Subcutaneous abdominal adipose tissue (tissue), 5 donors: ENCODE measurements at regions not wholly inside any gene's neighbourhood (a gene's known extent, or its start where the extent isn't known, plus 50 kb on each side); places are given as distances from the start of the nearest gene placed in this dataset.
"Not testable (repeated sequence)": the region's sequence is repeated elsewhere in the genome, so short reads cannot be mapped to it uniquely, and the experiment has no call there.

Experiments used
- H3K27ac ChIP-seq: one replicate; pipeline ENCODE4 v1.7.0; 2013; ENCODE audit warnings: low read depth, mild to moderate bottlenecking, inconsistent platforms, low read length, moderate library complexity
- H3K27me3 ChIP-seq, 5 donors: one replicate each; pipeline ENCODE4 v1.7.0; 2013; ENCODE audit warnings: low read length in 5 of 5, inconsistent platforms in 1 of 5; ENCODE audit not compliant: control insufficient read depth in 5 of 5, insufficient read depth in 4 of 5
- H3K36me3 ChIP-seq, 5 donors: one replicate each; pipeline ENCODE4 v1.7.0; 2013; ENCODE audit warnings: low read length in 5 of 5; ENCODE audit not compliant: control insufficient read depth in 5 of 5, insufficient read depth in 5 of 5
- H3K4me1 ChIP-seq, 5 donors: one replicate each; pipeline ENCODE4 v1.7.0; 2013; ENCODE audit warnings: low read length in 5 of 5, mild to moderate bottlenecking in 3 of 5, moderate library complexity in 1 of 5; ENCODE audit not compliant: control insufficient read depth in 5 of 5, insufficient read depth in 5 of 5
- H3K4me3 ChIP-seq, 5 donors: one replicate each; pipeline ENCODE4 v1.7.0; 2013; ENCODE audit warnings: low read length in 5 of 5, low read depth in 1 of 5
- H3K9ac ChIP-seq, 5 donors: one replicate each; pipeline ENCODE4 v1.7.0; 2013; ENCODE audit warnings: low read length in 5 of 5, mild to moderate bottlenecking in 4 of 5, moderate library complexity in 3 of 5
- H3K9me3 ChIP-seq, 5 donors: one replicate each; pipeline ENCODE4 v1.7.0; 2013; ENCODE audit warnings: low read length in 5 of 5; ENCODE audit not compliant: control insufficient read depth in 5 of 5
- donor health status: healthy.
- donor health status: healthy.
- donor health status: healthy.
- donor health status: healthy.
- donor health status: healthy.

GRCh38 chr3:162626172-162626571 is 1129.6 kb downstream of the OTOL1 start:
- Histone ChIP-seq H3K27me3 (no peaks in the 10 kb centered on the region), H3K9ac (no peak overlapping the region), H3K4me1 (no peaks in the 10 kb centered on the region), H3K9me3 (peaks cover 0 to 16% (median 3%) of the 10 kb centered on the region in 5 donors), H3K4me3 (no peak overlapping the region), H3K36me3 (no peaks in the 10 kb centered on the region), H3K27ac (no peak overlapping the region)

DNA sequence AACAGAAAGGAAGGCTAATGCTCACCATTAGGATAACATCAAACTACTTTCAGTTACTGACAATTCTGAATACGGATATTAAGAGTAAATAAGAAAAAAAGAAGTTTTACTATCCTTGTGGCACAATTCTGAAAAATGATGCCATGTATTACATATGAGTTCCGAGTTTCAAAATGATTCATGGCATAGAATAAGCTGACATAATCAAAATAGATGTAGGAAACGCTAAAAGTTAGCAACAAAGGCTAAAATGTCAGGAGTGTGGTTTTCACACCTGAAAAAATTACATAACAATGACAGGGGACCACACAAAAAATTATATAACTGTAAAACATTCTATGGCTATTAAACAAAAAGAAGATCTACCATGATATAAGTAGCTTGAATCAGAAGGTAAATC is 1131.9 kb downstream of the OTOL1 start:
- H3K4me3 ChIP-seq, result no peak overlapping the region
- no peak overlapping the region for H3K27ac ChIP-seq
- H3K36me3 ChIP-seq, result no peaks in the 10 kb centered on the region
- peaks cover 0 to 3% (median 0%) of the 10 kb centered on the region in 5 donors for H3K9me3 ChIP-seq
- no peak overlapping the region for H3K9ac ChIP-seq
- no peaks in the 10 kb centered on the region for H3K27me3 ChIP-seq
- H3K4me1 ChIP-seq, result no peaks in the 10 kb centered on the region

DNA sequence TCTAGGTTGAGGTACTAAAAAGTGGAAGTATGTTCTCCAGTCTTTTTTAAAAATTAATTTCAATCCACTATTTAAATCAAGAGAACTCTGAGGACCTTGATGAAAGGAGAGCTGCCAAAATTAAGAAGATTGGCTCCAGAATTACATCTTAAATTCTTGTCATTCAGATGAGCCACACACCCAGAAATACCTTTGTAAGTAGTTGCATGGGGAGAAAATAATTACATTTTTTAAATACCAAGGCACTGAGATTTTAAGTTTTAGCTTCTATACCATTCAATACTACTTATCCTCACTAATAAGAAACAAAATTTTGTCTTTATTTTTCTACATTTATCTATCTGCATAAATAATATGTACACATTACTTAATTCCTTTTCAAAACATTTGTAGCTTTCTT is 1132.8 kb downstream of the OTOL1 start:
- Histone ChIP-seq H3K36me3 (no peaks in the 10 kb centered on the region), H3K27ac (no peak overlapping the region), H3K4me1 (no peaks in the 10 kb centered on the region), H3K27me3 (no peaks in the 10 kb centered on the region), H3K4me3 (no peak overlapping the region), H3K9me3 (peaks cover 0 to 3% (median 0%) of the 10 kb centered on the region in 5 donors), H3K9ac (no peak overlapping the region)

- Histone ChIP-seq H3K27ac (no peak overlapping the region), H3K4me3 (no peak overlapping the region), H3K4me1 (no peaks in the 10 kb centered on the region), H3K27me3 (no peaks in the 10 kb centered on the region), H3K9me3 (peaks cover 3 to 16% (median 4%) of the 10 kb centered on the region in 5 donors), H3K9ac (no peak overlapping the region), H3K36me3 (no peaks in the 10 kb centered on the region)
Measured at GRCh38 chr3:162632672-162633071, 1136.1 kb downstream of the OTOL1 start.

DNA sequence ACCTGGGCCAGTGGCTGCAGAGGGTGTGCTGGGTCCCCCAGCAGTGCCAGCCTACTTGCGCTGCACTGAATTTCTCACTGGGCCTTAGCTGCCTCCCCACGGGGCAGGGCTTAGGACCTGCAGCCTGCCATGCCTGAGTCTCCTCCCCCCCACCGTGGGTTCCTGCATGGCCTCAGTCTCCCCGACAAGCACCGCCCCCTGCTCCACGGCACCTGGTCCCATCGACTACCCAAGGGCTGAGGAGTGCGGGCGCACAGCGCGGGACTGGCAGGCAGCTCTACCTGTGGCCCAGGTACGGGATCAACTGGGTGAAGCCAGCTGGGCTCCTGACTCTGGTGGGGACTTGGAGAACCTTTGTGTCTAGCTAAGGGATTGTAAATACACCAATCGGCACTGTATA is 1143.6 kb downstream of the OTOL1 start:
- H3K9ac ChIP-seq, H3K4me3 ChIP-seq, H3K27ac ChIP-seq, H3K4me1 ChIP-seq, H3K36me3 ChIP-seq, H3K27me3 ChIP-seq: not testable (repeated sequence)
- peaks cover 0 to 22% (median 4%) of the 10 kb centered on the region in 5 donors for H3K9me3 ChIP-seq

DNA sequence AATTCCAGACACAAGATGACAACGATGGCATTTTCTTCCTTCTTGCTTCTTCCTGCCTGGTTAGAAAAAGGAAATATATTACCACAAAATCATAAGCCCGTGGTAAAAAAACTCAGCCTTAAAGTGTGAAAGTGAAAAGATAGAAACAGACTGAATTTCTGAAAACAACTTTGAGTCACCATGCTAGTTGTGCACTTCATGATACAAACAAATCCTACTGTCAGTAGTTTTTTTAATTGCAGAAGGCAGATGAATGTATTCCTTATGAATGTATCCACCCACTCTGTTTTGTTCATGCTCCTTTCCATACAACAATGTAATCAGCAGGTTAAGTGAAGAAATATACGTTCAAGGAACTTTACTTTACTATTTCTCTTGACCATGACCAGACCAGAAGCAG is 1144.7 kb downstream of the OTOL1 start:
- Histone ChIP-seq H3K36me3 (no peaks in the 10 kb centered on the region), H3K27me3 (no peaks in the 10 kb centered on the region), H3K4me1 (no peaks in the 10 kb centered on the region), H3K9ac (no peak overlapping the region), H3K4me3 (no peak overlapping the region), H3K9me3 (peaks cover 0 to 19% (median 4%) of the 10 kb centered on the region in 5 donors), H3K27ac (no peak overlapping the region)

GRCh38 chr3:162641907-162642306 is 1145.3 kb downstream of the OTOL1 start:
- Histone ChIP-seq H3K4me3 (no peak overlapping the region), H3K27ac (no peak overlapping the region), H3K4me1 (no peaks in the 10 kb centered on the region), H3K27me3 (no peaks in the 10 kb centered on the region), H3K9me3 (peaks cover 0 to 14% (median 4%) of the 10 kb centered on the region in 5 donors), H3K36me3 (no peaks in the 10 kb centered on the region), H3K9ac (no peak overlapping the region)

GRCh38 chr3:162643245-162643644 is 1146.6 kb downstream of the OTOL1 start:
- no peaks in the 10 kb centered on the region for H3K27me3 ChIP-seq
- no peak overlapping the region for H3K4me3 ChIP-seq
- no peaks in the 10 kb centered on the region for H3K36me3 ChIP-seq
- H3K9ac ChIP-seq, result no peak overlapping the region
- no peaks in the 10 kb centered on the region for H3K4me1 ChIP-seq
- H3K27ac ChIP-seq, result no peak overlapping the region
- peaks cover 0 to 9% (median 6%) of the 10 kb centered on the region in 5 donors for H3K9me3 ChIP-seq

DNA sequence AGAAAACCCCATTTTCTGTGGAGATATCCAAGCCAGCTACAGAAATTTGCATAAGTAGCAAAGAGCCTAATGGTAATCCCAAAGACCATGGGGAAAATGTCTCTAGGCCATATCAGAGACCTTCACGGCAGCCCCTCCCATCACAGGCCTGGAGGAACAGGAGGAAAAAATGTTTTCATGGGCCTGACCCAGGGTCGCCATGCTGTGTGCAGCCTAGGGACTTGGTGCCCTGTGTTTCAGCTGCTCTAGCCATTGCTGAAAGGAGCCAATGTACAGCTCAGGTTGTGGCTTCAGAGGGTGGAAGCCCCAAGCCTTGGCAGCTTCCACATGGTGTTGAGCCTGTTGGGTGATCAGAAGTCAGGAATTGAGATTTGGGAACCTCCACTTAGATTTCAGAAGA is 1150.7 kb downstream of the OTOL1 start:
- Histone ChIP-seq H3K9me3 (peaks cover 0 to 8% (median 6%) of the 10 kb centered on the region in 5 donors), H3K4me3 (no peak overlapping the region), H3K36me3 (no peaks in the 10 kb centered on the region), H3K27ac (no peak overlapping the region), H3K9ac (no peak overlapping the region), H3K27me3 (no peaks in the 10 kb centered on the region), H3K4me1 (no peaks in the 10 kb centered on the region)

DNA sequence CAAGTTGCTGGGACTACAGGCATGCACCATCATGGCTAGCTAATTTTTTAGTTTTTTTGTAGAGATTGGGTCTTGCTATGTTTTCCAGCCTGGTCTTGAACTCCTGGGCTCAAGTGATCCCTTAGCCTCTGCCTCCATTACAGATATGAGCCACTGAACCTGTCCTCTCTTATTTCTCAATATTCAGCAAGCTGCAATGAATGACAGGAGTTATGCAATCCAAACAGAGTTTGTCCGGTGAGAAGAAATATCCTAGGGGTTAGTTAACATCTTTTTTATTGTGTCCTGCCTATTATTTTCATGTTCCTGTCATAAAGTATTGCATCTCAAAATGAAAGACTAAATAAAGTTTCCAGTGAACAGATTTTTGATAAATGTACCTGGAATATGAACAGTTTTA is 1161.4 kb downstream of the OTOL1 start:
- H3K36me3 ChIP-seq, result no peaks in the 10 kb centered on the region
- no peak overlapping the region for H3K9ac ChIP-seq
- no peak overlapping the region for H3K27ac ChIP-seq
- H3K27me3 ChIP-seq, result no peaks in the 10 kb centered on the region
- H3K9me3 ChIP-seq, result no peaks in the 10 kb centered on the region
- H3K4me3 ChIP-seq, result no peak overlapping the region
- no peaks in the 10 kb centered on the region for H3K4me1 ChIP-seq
